HTR-8/SVneo (cell line): ENCODE measurements at regions not wholly inside any gene's neighbourhood (a gene's known extent, or its start where the extent isn't known, plus 50 kb on each side); places are given as distances from the start of the nearest gene placed in this dataset.
"Not testable (repeated sequence)": the region's sequence is repeated elsewhere in the genome, so short reads cannot be mapped to it uniquely, and the experiment has no call there.

Source experiments
- DNase-seq: peaks from one replicate; pipeline ENCODE4 v3.0.0; 2011; ENCODE audit warnings: low spot score, mixed read lengths; ENCODE audit not compliant: insufficient read length
- FAIRE-seq: peaks from 2 replicates; lab custom pipeline; 2011; peaks lifted over from hg19 to GRCh38; lab: Jason Lieb, UNC

GRCh38 chr6:93636987-93637664, 217.8 kb upstream of the EPHA7 start:
- not testable (repeated sequence) for FAIRE-seq

DNA sequence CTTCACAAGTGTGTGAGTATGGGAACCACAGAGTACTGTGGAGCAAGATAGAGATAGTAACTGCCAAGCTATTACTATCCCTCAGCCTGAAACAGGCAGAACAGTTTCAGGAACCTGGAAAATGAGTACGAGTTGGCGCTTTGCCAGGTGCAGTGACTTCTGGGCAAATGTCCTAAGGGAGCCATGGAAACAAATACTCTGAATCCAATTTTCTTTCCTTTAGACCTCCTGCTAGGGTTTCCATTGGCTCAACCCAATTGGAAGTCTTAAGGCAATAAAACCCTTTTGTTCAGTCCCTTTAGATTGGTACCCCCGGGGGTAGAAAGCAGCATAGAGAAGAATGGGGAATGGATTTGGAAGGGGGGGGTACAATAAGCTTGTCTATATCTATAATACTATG, 205.0 kb upstream of the EPHA7 start:
- DNase-seq = no peak
- no peak for FAIRE-seq

More at GRCh38 chr6:93636987-93637664, 217.8 kb upstream of the EPHA7 start:
- not testable (repeated sequence) for DNase-seq

DNA sequence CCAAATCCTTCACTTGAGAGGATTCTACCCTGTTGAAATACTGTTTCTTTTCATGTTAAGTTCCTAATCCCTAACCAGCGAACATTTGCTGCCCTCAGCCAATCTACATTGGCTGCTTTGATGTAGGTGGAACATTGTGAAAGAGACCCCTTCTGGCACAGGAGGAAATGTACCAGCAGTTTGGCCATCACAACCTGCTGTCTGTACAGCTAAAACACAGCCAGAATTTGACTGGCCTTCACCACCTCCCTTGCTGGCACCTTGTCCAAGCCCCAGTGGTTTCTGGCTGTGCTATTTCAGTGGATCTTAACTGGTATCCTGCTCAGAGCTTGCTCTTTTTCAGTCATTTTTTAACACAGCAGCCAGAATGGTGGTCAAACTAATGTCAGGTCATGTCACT, 202.1 kb upstream of the EPHA7 start:
- FAIRE-seq = no peak
- DNase-seq = no peak

GRCh38 chr6:93604951-93605350, 185.6 kb upstream of the EPHA7 start:
- FAIRE-seq = no peak
- DNase-seq = no peak

- FAIRE-seq (no peak), DNase-seq (no peak)
Observed at GRCh38 chr6:93592417-93592816, 173.1 kb upstream of the EPHA7 start.

- FAIRE-seq (no peak), DNase-seq (no peak)
Observed at GRCh38 chr6:93586306-93586705, 166.9 kb upstream of the EPHA7 start.

GRCh38 chr6:93584300-93584699, 164.9 kb upstream of the EPHA7 start:
- no peak for FAIRE-seq
- no peak for DNase-seq

DNA sequence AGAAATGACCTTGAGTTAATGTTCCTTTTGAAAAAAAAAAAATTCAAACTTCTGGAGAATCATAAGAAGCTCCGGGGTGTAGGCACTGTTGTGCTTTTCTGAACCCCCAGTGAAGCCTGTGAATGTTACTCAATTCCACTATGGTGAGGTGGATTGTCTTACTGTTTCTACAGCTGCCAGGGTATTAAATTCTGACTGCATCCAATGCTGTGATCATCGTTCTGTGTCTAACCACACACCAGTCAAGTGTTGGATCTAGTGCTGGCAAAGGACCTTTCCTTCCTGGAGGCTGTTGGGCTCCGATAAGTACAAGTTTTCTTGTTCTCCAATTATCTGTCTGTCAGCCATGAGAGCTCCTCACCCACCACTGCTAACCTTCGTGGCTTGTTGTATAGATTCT, 162.0 kb upstream of the EPHA7 start:
- FAIRE-seq = no peak
- DNase-seq = no peak

GRCh38 chr6:93580446-93580845, 161.1 kb upstream of the EPHA7 start:
- FAIRE-seq (no peak), DNase-seq (no peak)

- DNase-seq = no peak
- FAIRE-seq = no peak
Observed at GRCh38 chr6:93575495-93576267, 156.3 kb upstream of the EPHA7 start.

DNA sequence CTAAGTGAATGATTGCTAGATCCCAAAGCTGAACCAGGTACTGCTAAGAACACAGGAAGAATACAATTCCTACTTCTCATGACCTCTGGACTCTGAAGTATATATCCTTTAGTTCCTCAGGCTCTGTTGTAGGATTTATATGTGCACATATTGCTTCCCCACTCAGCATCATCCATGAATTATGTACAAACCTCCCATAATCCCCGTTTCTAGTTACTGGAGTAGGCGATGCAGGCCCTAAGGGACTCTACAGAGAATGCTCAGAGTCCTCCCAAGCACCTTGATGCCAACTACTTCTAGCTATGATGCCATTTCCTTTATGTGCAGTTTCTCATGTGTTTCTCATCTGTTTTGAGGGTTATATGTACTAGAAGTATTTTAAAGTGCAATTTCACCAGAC, 154.9 kb upstream of the EPHA7 start:
- FAIRE-seq (no peak), DNase-seq (no peak)

DNA sequence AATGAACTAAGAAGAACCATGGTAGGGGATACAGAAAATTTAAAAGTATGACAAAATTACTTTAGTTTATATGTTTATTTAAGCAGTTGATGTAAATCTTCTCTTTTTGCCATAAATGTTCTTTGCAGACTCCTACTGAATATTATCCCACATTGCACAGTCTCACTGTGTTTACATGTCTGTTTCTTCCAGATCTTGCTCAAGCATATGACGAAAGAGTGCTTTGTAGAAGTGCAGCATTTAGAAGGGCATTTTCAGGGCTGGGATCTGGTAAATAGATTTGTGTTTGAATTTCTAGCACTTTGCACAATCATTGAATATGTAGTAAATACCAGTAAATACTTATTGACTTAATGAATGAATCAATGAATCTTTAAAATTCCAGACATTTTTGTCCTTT, 152.0 kb upstream of the EPHA7 start:
- FAIRE-seq (no peak), DNase-seq (no peak)

DNA sequence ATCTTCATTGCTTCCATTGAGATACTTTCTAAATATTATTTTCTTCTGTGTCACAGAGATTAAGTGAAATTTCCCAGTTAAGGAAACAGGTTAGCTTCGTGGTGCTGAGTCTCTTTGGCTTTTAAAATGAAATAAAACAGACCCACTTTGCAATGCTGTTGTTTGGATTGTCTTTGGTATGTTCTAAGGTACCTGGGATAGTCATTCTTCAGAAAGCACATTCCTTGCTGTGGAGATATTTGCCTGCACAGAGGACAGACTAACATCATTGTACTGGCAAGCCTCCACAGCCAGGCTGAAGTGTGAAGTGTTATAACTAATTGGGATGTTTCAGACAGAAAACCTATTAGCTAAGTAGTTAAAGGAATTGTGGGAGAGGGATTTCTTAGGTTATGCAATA, 148.8 kb upstream of the EPHA7 start:
- FAIRE-seq = no peak
- no peak for DNase-seq

- no peak for DNase-seq
- no peak for FAIRE-seq
Observed at GRCh38 chr6:93567164-93567563, 147.8 kb upstream of the EPHA7 start.

GRCh38 chr6:93566285-93566684, 146.9 kb upstream of the EPHA7 start:
- FAIRE-seq (no peak), DNase-seq (no peak)

DNA sequence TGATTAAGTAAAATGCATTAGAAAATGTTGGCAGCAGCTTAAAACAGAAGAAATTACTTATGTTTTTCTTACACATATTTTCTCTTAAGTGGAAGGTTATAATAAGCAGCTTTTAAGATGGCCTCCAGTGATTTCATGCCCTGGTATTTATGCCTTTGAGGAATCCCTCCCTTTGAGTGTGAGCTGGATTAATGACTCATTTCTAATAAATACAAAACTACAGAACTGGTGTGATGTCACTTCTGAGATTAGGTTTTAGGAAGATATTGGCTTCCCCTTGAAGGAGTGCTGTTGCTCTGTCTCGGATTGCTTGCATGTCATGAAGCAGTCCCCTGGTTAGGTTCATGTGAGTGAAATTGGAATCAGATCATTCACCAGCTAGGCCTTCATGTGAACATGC, 143.2 kb upstream of the EPHA7 start:
- no peak for FAIRE-seq
- no peak for DNase-seq

GRCh38 chr6:93555292-93555691, 135.9 kb upstream of the EPHA7 start:
- DNase-seq = no peak
- FAIRE-seq = no peak

GRCh38 chr6:93554018-93554417, 134.7 kb upstream of the EPHA7 start:
- FAIRE-seq (no peak), DNase-seq (no peak)

DNA sequence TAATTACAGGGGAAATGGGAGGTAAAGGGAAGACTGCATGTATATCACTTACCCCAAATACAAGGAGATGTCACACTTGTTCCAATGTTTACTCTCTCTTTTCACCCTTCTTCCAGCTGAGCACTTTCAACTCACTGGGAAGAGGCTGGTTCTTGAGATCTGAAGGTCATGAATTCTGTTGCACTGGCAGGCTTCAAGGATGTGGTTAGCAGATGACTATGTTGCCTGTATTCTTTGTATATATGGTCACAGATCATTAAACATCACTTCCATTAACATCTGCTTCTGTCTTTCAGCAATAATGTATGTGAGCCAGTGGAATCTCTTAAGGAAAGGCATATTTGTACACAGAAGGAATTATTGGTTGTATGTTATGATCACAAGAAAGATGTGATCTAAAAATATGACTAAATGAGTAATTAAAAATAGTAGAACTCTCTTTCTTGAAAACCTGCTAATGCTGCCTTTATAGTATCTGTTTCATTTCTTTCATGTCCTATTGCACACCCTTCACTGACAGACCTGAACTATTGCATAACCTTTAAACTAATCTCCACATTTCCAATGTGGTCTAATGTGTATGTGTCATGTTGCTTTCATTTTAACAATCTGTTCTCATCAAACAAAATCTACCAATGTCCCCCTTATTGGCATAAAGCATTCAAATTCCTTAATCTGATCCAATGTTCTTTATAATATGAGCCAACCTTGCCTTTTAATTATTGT, 131.4 kb upstream of the EPHA7 start:
- DNase-seq = no peak
- FAIRE-seq = no peak

- FAIRE-seq = no peak
- DNase-seq = no peak
Observed at GRCh38 chr6:93549868-93550267, 130.5 kb upstream of the EPHA7 start.
